HG03196 (cell line): ENCODE measurements at regions not wholly inside any gene's neighbourhood (a gene's known extent, or its start where the extent isn't known, plus 50 kb on each side); places are given as distances from the start of the nearest gene placed in this dataset.
"Not testable (repeated sequence)": the region's sequence is repeated elsewhere in the genome, so short reads cannot be mapped to it uniquely, and the experiment has no call there.

Experiments
- ATAC-seq: cut with Tn5 transposase; IDR thresholded peaks from one replicate; pipeline ENCODE4 v1.9.1; 2021; ENCODE audit not compliant: unreplicated experiment

- ATAC-seq = no peak
Observed at GRCh38 chr1:228889289-228889688, 154.0 kb downstream of the RHOU start.

- no peak for ATAC-seq
Observed at GRCh38 chr1:228891272-228892034, 156.2 kb downstream of the RHOU start.

DNA sequence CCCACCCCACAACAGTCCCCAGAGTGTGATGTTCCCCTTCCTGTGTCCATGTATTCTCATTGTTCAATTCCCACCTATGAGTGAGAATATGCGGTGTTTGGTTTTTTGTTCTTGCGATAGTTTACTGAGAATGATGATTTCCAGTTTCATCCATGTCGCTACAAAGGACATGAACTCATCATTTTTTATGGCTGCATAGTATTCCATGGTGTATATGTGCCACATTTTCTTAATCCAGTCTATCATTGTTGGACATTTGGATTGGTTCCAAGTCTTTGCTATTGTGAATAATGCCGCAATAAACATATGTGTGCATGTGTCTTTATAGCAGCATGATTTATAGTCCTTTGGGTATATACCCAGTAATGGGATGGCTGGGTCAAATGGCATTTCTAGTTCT is 156.9 kb downstream of the RHOU start:
- not testable (repeated sequence) for ATAC-seq

GRCh38 chr1:228894442-228894989 is 159.2 kb downstream of the RHOU start:
- ATAC-seq = no peak

GRCh38 chr1:228897901-228898300 is 162.6 kb downstream of the RHOU start:
- no peak for ATAC-seq

DNA sequence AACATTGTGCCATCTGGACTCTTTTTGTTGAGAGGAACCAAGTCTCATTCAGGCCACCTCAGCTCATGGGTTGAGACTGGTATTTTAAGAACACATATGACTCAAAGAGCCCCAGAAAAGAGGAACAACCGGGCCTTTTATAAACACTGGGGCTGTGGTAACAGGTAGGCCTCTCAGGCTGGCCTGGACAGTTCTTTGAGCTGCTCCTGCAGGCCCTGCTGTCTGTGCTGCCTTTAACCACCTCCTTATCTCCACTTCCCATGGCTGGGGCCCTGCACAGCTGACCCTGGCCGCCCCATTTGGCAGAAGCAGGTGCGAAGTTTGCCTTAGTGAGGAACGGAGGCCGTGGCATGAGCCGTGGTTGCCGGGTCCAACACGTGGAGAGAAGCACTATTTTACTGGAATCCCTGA is 163.3 kb downstream of the RHOU start:
- ATAC-seq = no peak

DNA sequence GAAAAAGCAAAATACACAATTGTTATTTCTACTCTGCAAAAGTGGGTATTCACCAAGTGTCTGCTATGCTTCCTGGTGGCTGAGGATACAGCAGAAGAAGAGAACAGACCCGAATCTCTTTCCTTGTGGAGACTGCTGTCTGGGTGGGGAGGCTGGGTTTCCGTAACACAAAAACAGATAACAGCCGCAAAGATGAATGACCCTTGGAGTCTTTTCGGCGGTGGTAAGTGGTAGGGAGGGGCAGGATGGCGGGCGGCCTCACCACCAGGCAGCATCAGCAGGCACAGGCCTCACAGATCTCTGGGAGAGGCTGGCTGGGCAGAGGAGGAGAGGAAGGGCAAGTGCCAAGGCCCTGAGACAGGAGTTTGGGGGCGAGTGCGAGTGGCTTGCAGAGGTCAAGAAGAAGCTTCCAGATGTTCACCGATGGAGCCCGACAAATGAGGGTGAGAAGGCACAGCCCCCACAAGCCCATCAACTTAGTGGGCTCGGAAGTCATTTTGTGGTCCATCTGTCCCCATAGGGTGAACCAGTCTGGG is 164.2 kb downstream of the RHOU start:
- ATAC-seq = no peak

DNA sequence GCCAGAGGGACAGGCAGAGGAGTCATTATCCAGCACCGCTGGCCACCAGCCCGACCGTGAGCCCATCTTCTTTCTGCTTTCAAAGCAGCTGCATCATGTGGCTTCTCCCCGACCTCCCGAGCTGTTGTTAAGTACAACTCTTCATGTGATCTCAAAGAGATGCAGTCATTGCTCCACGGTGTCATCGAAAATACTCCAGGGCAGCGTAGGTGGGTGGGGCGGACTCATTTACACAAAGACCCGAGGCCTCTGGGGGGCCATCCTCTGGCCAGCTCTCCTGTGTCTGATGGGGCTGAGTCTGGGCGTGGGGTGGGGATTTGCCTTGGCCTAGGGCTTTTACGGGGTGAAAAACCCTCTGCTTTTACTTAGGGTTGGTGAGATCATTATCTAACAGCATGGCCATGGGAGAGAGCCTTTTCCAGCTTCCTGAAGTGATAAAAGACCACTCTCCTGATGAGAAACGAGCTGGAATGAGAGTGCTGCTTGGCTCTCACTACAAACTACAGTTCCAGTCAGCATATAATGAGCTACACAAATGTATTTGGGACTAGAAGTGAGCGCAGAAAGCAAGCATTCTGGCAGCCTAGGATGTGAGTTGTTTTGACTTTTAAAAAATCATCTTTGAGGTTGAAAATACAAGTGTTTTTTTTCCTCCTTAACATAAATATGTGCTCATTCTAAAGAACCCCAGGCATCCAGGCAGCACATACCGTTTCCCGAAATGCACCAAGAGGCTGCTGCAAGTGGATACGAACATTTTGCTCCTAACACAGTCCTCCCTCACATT is 165.0 kb downstream of the RHOU start:
- ATAC-seq = no peak

DNA sequence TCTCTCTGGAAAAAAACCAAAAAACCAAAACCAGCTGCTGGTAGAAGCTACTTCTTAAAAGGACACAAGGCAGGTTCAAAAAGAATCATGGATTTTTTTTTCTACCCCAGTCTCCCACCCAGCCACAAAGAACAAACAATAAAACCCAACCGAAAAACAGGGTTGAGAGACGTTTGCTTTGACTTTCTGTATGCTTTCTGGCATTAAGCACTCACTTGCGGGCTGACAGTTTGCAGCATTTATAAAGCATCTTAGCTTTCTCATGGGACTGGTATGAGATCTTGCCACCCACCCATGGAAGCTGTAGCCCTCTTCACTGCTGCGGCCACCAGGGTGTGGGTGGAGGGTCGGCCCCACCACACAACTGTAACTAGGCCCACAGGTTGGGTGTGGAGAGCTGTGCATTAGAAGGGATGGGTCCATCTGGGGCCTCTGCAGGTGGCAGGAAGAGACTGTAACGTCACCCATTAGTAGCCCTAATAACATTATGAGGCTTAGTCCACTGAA is 165.7 kb downstream of the RHOU start:
- ATAC-seq = no peak

GRCh38 chr1:228901936-228902681 is 166.8 kb downstream of the RHOU start:
- ATAC-seq = no peak

- ATAC-seq = no peak
Observed at GRCh38 chr1:228902781-228903433, 167.6 kb downstream of the RHOU start.

DNA sequence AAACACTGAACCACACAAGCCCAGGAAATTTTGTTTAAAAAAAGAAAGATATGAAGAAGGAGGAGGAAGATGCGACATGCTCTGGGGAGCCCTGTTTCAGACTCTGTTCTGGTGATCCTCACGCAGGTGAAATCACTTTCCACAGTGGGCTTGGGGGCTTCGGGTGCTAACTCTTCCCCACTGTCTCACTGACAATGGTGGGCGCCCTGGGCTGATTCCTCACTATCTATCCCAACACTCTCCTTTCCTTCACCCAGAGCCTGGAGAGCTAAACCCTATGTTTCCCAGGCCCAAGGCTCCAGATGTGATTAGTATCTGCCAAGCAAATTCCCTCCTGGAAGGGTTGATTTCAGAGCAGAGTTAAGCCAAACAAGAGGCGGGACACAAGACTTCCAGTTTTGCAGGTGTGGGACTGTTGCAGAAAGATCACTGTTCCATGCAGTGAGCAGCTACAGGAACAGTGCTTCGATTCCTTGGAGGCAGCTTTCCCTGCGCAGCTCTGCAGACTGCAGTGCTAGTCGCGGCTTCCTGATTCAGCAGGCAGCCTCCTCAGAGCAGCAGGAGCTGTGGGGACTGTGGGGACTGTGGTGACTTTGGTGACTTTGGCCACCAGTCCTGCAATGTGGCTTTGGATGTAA is 168.3 kb downstream of the RHOU start:
- ATAC-seq = no peak

DNA sequence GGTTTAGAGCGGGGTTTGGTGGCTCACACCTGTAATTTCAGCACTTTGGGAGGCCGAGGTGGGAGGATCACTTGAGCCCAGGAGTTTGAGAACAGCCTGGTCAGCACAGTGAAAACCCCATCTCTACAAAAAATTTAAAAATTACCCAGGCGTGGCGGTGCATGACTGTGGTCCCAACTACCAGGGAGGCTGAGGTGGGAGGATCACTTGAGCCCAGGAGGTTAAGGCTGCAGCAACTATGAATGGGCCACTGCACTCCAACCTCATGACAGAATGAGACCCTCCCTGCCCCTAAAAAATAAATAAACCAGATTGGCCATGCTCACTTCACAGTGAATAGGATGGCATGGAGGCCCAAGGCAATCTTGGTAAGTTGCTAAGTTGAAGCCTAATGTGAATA is 168.9 kb downstream of the RHOU start:
- ATAC-seq = no peak

- ATAC-seq = no peak
Observed at GRCh38 chr1:228905701-228906101, 170.4 kb downstream of the RHOU start.

GRCh38 chr1:228906223-228906860 is 171.1 kb downstream of the RHOU start:
- ATAC-seq = no peak

- no peak for ATAC-seq
Observed at GRCh38 chr1:228911225-228912210, 176.2 kb downstream of the RHOU start.

DNA sequence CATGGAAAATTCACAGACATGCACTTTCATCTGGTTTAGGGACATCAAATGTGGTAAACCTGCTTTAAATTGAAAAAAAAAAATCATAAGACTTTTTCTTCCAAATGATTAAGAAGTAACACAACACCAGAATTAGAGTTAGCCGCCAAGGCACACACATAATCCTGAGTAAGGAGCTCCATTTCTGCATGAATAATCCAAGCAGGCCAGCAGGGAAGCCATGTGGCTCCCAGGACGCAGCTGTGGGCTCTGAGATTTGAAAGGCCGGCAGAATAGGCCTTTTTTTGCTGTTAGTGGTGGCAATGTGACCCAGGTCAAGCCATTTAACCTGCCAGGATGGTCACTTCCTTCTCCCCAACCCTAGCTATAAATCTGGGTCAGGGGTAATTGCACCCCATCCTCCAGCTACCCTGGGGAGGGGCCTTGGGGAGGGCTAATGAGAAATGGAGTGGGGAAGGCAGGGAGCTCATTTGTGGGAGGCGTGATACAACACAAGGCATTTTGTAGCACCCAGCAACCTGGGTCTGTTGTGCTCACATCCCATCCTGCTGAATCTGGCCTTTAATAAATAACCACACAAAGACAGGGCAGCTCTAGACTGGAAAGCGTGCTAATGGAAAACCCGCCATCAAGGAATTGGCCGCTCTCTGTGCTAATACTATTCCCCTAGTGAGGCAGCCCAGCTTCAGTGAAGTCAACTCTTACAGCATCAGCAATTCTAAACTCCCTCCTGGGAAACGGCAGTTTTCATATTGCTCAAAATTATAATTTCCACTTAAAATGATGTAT is 178.5 kb downstream of the RHOU start:
- no peak for ATAC-seq
